H9 (cell line): ENCODE measurements at regions not wholly inside any gene's neighbourhood (a gene's known extent, or its start where the extent isn't known, plus 50 kb on each side); places are given as distances from the start of the nearest gene placed in this dataset.

Source experiments
- DNase-seq: peaks from one replicate; pipeline ENCODE4 v3.0.0-alpha.2; 2017
- H2AFZ ChIP-seq: one replicate; pipeline ENCODE4 v1.6.1; 2013; ENCODE audit warnings: mild to moderate bottlenecking, low read length, control low read depth, moderate library complexity
- H2AK5ac ChIP-seq: 2 replicates; pipeline ENCODE4 v1.6.1; 2013; ENCODE audit warnings: low read length, control low read depth, mixed read lengths; ENCODE audit not compliant: insufficient read length
- H2BK120ac ChIP-seq: one replicate; pipeline ENCODE4 v1.6.1; 2013; ENCODE audit warnings: low read depth, mild to moderate bottlenecking, low read length, control low read depth, inconsistent platforms; ENCODE audit not compliant: poor library complexity, severe bottlenecking
- H2BK12ac ChIP-seq: 2 replicates; pipeline ENCODE4 v1.6.1; 2013; ENCODE audit warnings: low read length, control low read depth, mixed read lengths, low read depth; ENCODE audit not compliant: insufficient read length
- H2BK15ac ChIP-seq: 2 replicates; pipeline ENCODE4 v1.6.1; 2013; ENCODE audit warnings: low read depth, low read length, control low read depth
- H2BK20ac ChIP-seq: one replicate; pipeline ENCODE4 v1.6.1; 2013; ENCODE audit warnings: low read depth, mild to moderate bottlenecking, low read length, control low read depth, inconsistent platforms; ENCODE audit not compliant: poor library complexity, severe bottlenecking
- H2BK5ac ChIP-seq: 2 replicates; pipeline ENCODE4 v1.6.1; 2013; ENCODE audit warnings: low read length, control low read depth, mixed read lengths; ENCODE audit not compliant: insufficient read length
- H3K14ac ChIP-seq: 2 replicates; pipeline ENCODE4 v1.6.1; 2013; ENCODE audit warnings: low read length, control low read depth; ENCODE audit not compliant: insufficient read depth
- H3K18ac ChIP-seq: 2 replicates; pipeline ENCODE4 v1.6.1; 2013; ENCODE audit warnings: low read depth, mild to moderate bottlenecking, mixed read lengths, low read length, control low read depth; ENCODE audit not compliant: insufficient read length
- H3K23ac ChIP-seq: 2 replicates; pipeline ENCODE4 v1.6.1; 2013; ENCODE audit warnings: low read length, control low read depth, mixed read lengths, low read depth; ENCODE audit not compliant: insufficient read length
- H3K23me2 ChIP-seq: 2 replicates; pipeline ENCODE4 v1.6.1; 2013; ENCODE audit warnings: low read depth, mild to moderate bottlenecking, mixed read lengths, low read length, control low read depth; ENCODE audit not compliant: insufficient read length, poor library complexity, severe bottlenecking
- H3K27ac ChIP-seq: 2 replicates; pipeline ENCODE4 v1.5.1; 2013; ENCODE audit warnings: low read length, control low read depth, mixed read lengths, low read depth; ENCODE audit not compliant: insufficient read length
- H3K27me3 ChIP-seq: 2 replicates; pipeline ENCODE4 v1.6.1; 2013; ENCODE audit warnings: low read length, control low read depth, inconsistent platforms; ENCODE audit not compliant: insufficient read depth
- H3K4ac ChIP-seq: 2 replicates; pipeline ENCODE4 v1.6.1; 2013; ENCODE audit warnings: low read depth, mild to moderate bottlenecking, control low read depth, inconsistent platforms, low read length, moderate library complexity
- H3K4me1 ChIP-seq: 2 replicates; pipeline ENCODE4 v1.6.1; 2013; ENCODE audit warnings: low read length, control low read depth, inconsistent platforms; ENCODE audit not compliant: insufficient read depth
- H3K4me2 ChIP-seq: 2 replicates; pipeline ENCODE4 v1.6.1; 2013; ENCODE audit warnings: low read length, control low read depth, mixed read lengths; ENCODE audit not compliant: insufficient read length, insufficient read depth
- H3K56ac ChIP-seq: 2 replicates; pipeline ENCODE4 v1.6.1; 2013; ENCODE audit warnings: low read depth, mild to moderate bottlenecking, mixed read lengths, low read length, control low read depth; ENCODE audit not compliant: insufficient read length
- H3K79me1 ChIP-seq: 2 replicates; pipeline ENCODE4 v1.6.1; 2013; ENCODE audit warnings: low read depth, mild to moderate bottlenecking, moderate library complexity, low read length, control low read depth, inconsistent platforms; ENCODE audit not compliant: insufficient read depth, poor library complexity, severe bottlenecking
- H3K79me2 ChIP-seq: 2 replicates; pipeline ENCODE4 v1.6.1; 2013; ENCODE audit warnings: low read length, control low read depth, inconsistent platforms; ENCODE audit not compliant: insufficient read depth
- H3K9ac ChIP-seq: 2 replicates; pipeline ENCODE4 v1.6.1; 2013; ENCODE audit warnings: low read length, control low read depth, mixed read lengths; ENCODE audit not compliant: insufficient read length; ENCODE audit errors: extremely low read depth
- H3K9me3 ChIP-seq: one replicate; pipeline ENCODE4 v1.6.1; 2013; ENCODE audit warnings: low read depth, low read length, inconsistent platforms; ENCODE audit not compliant: control insufficient read depth
- H3T11ph ChIP-seq: one replicate; pipeline ENCODE4 v1.6.1; 2013; ENCODE audit warnings: mild to moderate bottlenecking, low read length, control low read depth, inconsistent platforms
- H4K20me1 ChIP-seq: one replicate; pipeline ENCODE4 v1.6.1; 2013; ENCODE audit not compliant: control insufficient read depth, insufficient read length, insufficient read depth
- H4K5ac ChIP-seq: 2 replicates; pipeline ENCODE4 v1.6.1; 2013; ENCODE audit warnings: low read depth, mild to moderate bottlenecking, mixed read lengths, low read length, control low read depth; ENCODE audit not compliant: insufficient read length
- H4K8ac ChIP-seq: replicated peaks from 2 replicates; pipeline ENCODE4 v1.6.1; 2013; ENCODE audit warnings: low read length, control low read depth, mixed read lengths, low read depth; ENCODE audit not compliant: insufficient read length
- H4K91ac ChIP-seq: 2 replicates; pipeline ENCODE4 v1.6.1; 2013; ENCODE audit warnings: low read depth, mild to moderate bottlenecking, moderate library complexity, mixed read lengths, low read length, control low read depth; ENCODE audit not compliant: insufficient read length
- H3K27ac Mint-ChIP-seq, 3 experiments: 2 replicates in 2 of 3; 3 replicates in 1 of 3; pipeline ENCODE4 v1.8.0; 2020 to 2021; ENCODE audit warnings: mixed read lengths in 3 of 3, mild to moderate bottlenecking in 1 of 3, moderate library complexity in 1 of 3
- H3K27me3 Mint-ChIP-seq: 2 replicates; pipeline ENCODE4 v1.8.0; 2021; ENCODE audit warnings: low read depth, mild to moderate bottlenecking, moderate library complexity, mixed read lengths
- H3K36me3 Mint-ChIP-seq, 3 experiments: 2 replicates in 2 of 3; 3 replicates in 1 of 3; pipeline ENCODE4 v1.8.0; 2020 to 2021; ENCODE audit warnings: low read depth in 3 of 3, mixed read lengths in 3 of 3; ENCODE audit not compliant: insufficient read depth in 1 of 3
- H3K4me1 Mint-ChIP-seq, 2 experiments: 2 replicates each; pipeline ENCODE4 v1.8.0; 2020; ENCODE audit warnings: mixed read lengths in 2 of 2
- H3K4me3 Mint-ChIP-seq, 2 experiments: 2 replicates in 1 of 2; 3 replicates in 1 of 2; pipeline ENCODE4 v1.8.0; 2020 to 2021; ENCODE audit warnings: mild to moderate bottlenecking in 2 of 2, mixed read lengths in 2 of 2, moderate library complexity in 1 of 2
- H3K9me3 Mint-ChIP-seq, 2 experiments: 2 replicates in 1 of 2; 3 replicates in 1 of 2; pipeline ENCODE4 v1.8.0; 2020; ENCODE audit warnings: mild to moderate bottlenecking in 2 of 2, mixed read lengths in 2 of 2, moderate library complexity in 1 of 2
- WGBS: extraction: QIAGEN DNeasy Blood & Tissue Kit; methylation state at CpG from one replicate; pipeline ENCODE4 v1.1.7; 2013; ENCODE audit warnings: missing lambda C conversion rate, low lambda C conversion rate, mixed read lengths; ENCODE audit not compliant: insufficient read length; ENCODE audit errors: extremely low coverage; 5-methylcytosine and 5-hydroxymethylcytosine counted together
- TF ChIP-seq, protein P1 (sequence below): fragments of 200-600 bp; sonication (generic); conservative IDR thresholded peaks from 3 replicates; pipeline ENCODE4 v1.8.0; 2021; ENCODE audit warnings: antibody characterized with exemption, mild to moderate bottlenecking

DNA sequence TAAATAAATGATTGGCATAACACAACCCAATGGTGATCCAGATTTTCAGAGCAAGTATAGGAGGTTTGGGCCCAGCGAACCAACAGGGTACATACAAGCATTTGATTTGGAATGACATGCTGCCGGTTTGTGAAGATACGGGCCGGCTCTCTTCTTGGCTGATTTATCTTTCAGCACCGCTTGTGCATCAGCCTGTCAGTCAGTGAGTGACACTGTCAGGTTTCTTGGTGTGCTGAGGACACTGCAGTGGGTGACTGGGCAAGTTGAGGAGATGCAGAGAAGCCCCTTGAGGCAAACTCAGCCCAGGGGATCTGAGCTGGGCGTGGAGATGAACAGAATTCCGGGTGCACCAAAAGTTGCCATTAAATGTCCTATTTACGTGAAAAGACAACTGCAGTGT lies 194.5 kb downstream of the SNX10 start:
- no peaks in the 10 kb centered on the region for H3K79me2 ChIP-seq
- no peaks in the 10 kb centered on the region for H3K9me3 ChIP-seq
- no peak overlapping the region for H2BK5ac ChIP-seq
- no peak overlapping the region for H3K18ac ChIP-seq
- no peak overlapping the region for H2BK20ac ChIP-seq
- H3K27ac ChIP-seq: no peak overlapping the region
- WGBS: no CpG with 5 or more reads among the region's 8 CpGs
- H4K5ac ChIP-seq: no peak overlapping the region
- no peak overlapping the region for H3K4ac ChIP-seq
- H2BK120ac ChIP-seq: no peak overlapping the region
- Mint-ChIP-seq H3K9me3 (peaks cover 0 to 4% of the 10 kb centered on the region in 2 experiments; a peak in 2 of 5 replicates), H3K36me3 (no peaks in the 10 kb centered on the region; a peak in 1 of 7 replicates), H3K27me3 (peaks cover 11% of the 10 kb centered on the region), H3K4me1 (peaks cover 13 to 17% of the 10 kb centered on the region in 2 experiments), H3K4me3 (no peak overlapping the region), H3K27ac (no peak overlapping the region)
- H3T11ph ChIP-seq: no peak overlapping the region
- no peaks in the 10 kb centered on the region; the same call in 1 of the 2 replicates for H3K4me1 ChIP-seq
- H3K4me2 ChIP-seq: no peak overlapping the region
- DNase-seq: no peak
- H3K79me1 ChIP-seq: no peaks in the 10 kb centered on the region
- H2BK15ac ChIP-seq: no peak overlapping the region
- no peak overlapping the region for H2AFZ ChIP-seq
- no peak overlapping the region for H4K91ac ChIP-seq
- no peaks in the 10 kb centered on the region for H3K27me3 ChIP-seq
- H3K14ac ChIP-seq: no peak overlapping the region; the same call in 1 of the 2 replicates
- H4K20me1 ChIP-seq: no peaks in the 10 kb centered on the region
- no peak overlapping the region for H3K56ac ChIP-seq
- no peak overlapping the region for H3K9ac ChIP-seq
- no peak overlapping the region for H2BK12ac ChIP-seq
- no peak overlapping the region for H2AK5ac ChIP-seq
- no peak overlapping the region for H4K8ac ChIP-seq
- H3K23me2 ChIP-seq: no peaks in the 10 kb centered on the region
- TF ChIP-seq, protein P1, sequence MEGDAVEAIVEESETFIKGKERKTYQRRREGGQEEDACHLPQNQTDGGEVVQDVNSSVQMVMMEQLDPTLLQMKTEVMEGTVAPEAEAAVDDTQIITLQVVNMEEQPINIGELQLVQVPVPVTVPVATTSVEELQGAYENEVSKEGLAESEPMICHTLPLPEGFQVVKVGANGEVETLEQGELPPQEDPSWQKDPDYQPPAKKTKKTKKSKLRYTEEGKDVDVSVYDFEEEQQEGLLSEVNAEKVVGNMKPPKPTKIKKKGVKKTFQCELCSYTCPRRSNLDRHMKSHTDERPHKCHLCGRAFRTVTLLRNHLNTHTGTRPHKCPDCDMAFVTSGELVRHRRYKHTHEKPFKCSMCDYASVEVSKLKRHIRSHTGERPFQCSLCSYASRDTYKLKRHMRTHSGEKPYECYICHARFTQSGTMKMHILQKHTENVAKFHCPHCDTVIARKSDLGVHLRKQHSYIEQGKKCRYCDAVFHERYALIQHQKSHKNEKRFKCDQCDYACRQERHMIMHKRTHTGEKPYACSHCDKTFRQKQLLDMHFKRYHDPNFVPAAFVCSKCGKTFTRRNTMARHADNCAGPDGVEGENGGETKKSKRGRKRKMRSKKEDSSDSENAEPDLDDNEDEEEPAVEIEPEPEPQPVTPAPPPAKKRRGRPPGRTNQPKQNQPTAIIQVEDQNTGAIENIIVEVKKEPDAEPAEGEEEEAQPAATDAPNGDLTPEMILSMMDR: no peak
- no peak overlapping the region for H3K23ac ChIP-seq
